Mesothelial cell of epicardium (in vitro differentiated cells): ENCODE measurements at regions not wholly inside any gene's neighbourhood (a gene's known extent, or its start where the extent isn't known, plus 50 kb on each side); places are given as distances from the start of the nearest gene placed in this dataset.

Experiments
- DNase-seq, 2 experiments: peaks; one replicate each; pipeline ENCODE4 v3.0.0; 2021; ENCODE audit warnings: low spot score in 2 of 2; ENCODE audit not compliant: unreplicated experiment in 2 of 2
- H3K27ac Mint-ChIP-seq: 2 replicates; pipeline ENCODE4 v1.8.0; 2021; ENCODE audit warnings: mixed read lengths
- H3K27me3 Mint-ChIP-seq: 2 replicates; pipeline ENCODE4 v1.8.0; 2021; ENCODE audit warnings: low read depth, mixed read lengths
- H3K36me3 Mint-ChIP-seq: 2 replicates; pipeline ENCODE4 v1.8.0; 2021; ENCODE audit warnings: mixed read lengths
- H3K4me1 Mint-ChIP-seq: 2 replicates; pipeline ENCODE4 v1.8.0; 2021; ENCODE audit warnings: mixed read lengths
- H3K4me3 Mint-ChIP-seq: 2 replicates; pipeline ENCODE4 v1.8.0; 2021; ENCODE audit warnings: mild to moderate bottlenecking, moderate library complexity, mixed read lengths
- H3K9me3 Mint-ChIP-seq: 2 replicates; pipeline ENCODE4 v1.8.0; 2021; ENCODE audit warnings: mixed read lengths
- CTCF ChIP-seq: fragments of 200-600 bp; sonication (generic); IDR thresholded peaks from one replicate; pipeline ENCODE4 v1.5.0; 2021; ENCODE audit warnings: antibody characterized with exemption; ENCODE audit not compliant: unreplicated experiment

- no peak overlapping the region for H3K4me3 Mint-ChIP-seq
- no peak for DNase-seq
- no peaks in the 10 kb centered on the region for H3K27me3 Mint-ChIP-seq
- H3K27ac Mint-ChIP-seq = no peak overlapping the region
- no peak for TF ChIP-seq CTCF
- peaks cover 13% of the 10 kb centered on the region for H3K9me3 Mint-ChIP-seq
- peaks cover 36% of the 10 kb centered on the region for H3K4me1 Mint-ChIP-seq
- H3K36me3 Mint-ChIP-seq = peaks cover 9% of the 10 kb centered on the region
These were observed 204.5 kb downstream of the ZFP36L2 start for GRCh38 chr2:43021791-43022509.

- H3K9me3 Mint-ChIP-seq = peaks cover 13% of the 10 kb centered on the region
- H3K27ac Mint-ChIP-seq = no peak overlapping the region
- TF ChIP-seq CTCF = no peak
- H3K4me1 Mint-ChIP-seq = peaks cover 29% of the 10 kb centered on the region
- DNase-seq = no peak
- peaks cover 9% of the 10 kb centered on the region for H3K36me3 Mint-ChIP-seq
- no peak overlapping the region for H3K4me3 Mint-ChIP-seq
- no peaks in the 10 kb centered on the region for H3K27me3 Mint-ChIP-seq
These were observed 205.3 kb downstream of the ZFP36L2 start for GRCh38 chr2:43020990-43021669.

GRCh38 chr2:43020296-43020695, 206.1 kb downstream of the ZFP36L2 start:
- Mint-ChIP-seq H3K27me3 (no peaks in the 10 kb centered on the region), H3K4me3 (no peak overlapping the region), H3K4me1 (peaks cover 29% of the 10 kb centered on the region), H3K36me3 (peaks cover 9% of the 10 kb centered on the region), H3K27ac (no peak overlapping the region), H3K9me3 (peaks cover 13% of the 10 kb centered on the region)
- no peak for DNase-seq
- TF ChIP-seq CTCF = no peak

GRCh38 chr2:43019536-43020183, 206.7 kb downstream of the ZFP36L2 start:
- H3K27me3 Mint-ChIP-seq = no peaks in the 10 kb centered on the region
- no peak overlapping the region for H3K4me3 Mint-ChIP-seq
- peaks cover 13% of the 10 kb centered on the region for H3K9me3 Mint-ChIP-seq
- DNase-seq = no peak
- peaks cover 22% of the 10 kb centered on the region for H3K4me1 Mint-ChIP-seq
- H3K36me3 Mint-ChIP-seq = peaks cover 9% of the 10 kb centered on the region
- no peak overlapping the region for H3K27ac Mint-ChIP-seq
- no peak for TF ChIP-seq CTCF

GRCh38 chr2:43019025-43019367, 207.4 kb downstream of the ZFP36L2 start:
- DNase-seq = no peak
- Mint-ChIP-seq H3K36me3 (peaks cover 9% of the 10 kb centered on the region), H3K4me3 (no peak overlapping the region), H3K9me3 (peaks cover 13% of the 10 kb centered on the region), H3K4me1 (peaks cover 16% of the 10 kb centered on the region), H3K27me3 (no peaks in the 10 kb centered on the region), H3K27ac (no peak overlapping the region)
- no peak for TF ChIP-seq CTCF
